Cardiac muscle cell (in vitro differentiated cells and primary cell): ENCODE measurements at regions not wholly inside any gene's neighbourhood (a gene's known extent, or its start where the extent isn't known, plus 50 kb on each side); places are given as distances from the start of the nearest gene placed in this dataset.

Experiments used
- DNase-seq, 2 donors: peaks; one replicate each; pipeline versions ENCODE4 v3.0.0 to v3.0.0-alpha.2; 2010 to 2017; ENCODE audit warnings: low read depth in 1 of 2, low spot score in 1 of 2
- H3K27ac ChIP-seq: fragments of 200-600 bp; sonication (generic); 2 replicates; pipeline ENCODE4 v1.5.1; 2016
- H3K27me3 ChIP-seq: fragments of 200-600 bp; sonication (generic); 2 replicates; pipeline ENCODE4 v1.6.0; 2016; ENCODE audit warnings: control low read depth
- H3K36me3 ChIP-seq: fragments of 200-600 bp; sonication (generic); 2 replicates; pipeline ENCODE4 v1.5.1; 2016; ENCODE audit warnings: control low read depth
- H3K4me1 ChIP-seq: fragments of 200-600 bp; sonication (generic); 2 replicates; pipeline ENCODE4 v1.8.1; 2017; ENCODE audit warnings: low read depth, mild to moderate bottlenecking, mixed run types
- H3K4me3 ChIP-seq: fragments of 200-600 bp; sonication (generic); 2 replicates; pipeline ENCODE4 v1.5.1; 2016; ENCODE audit warnings: mild to moderate bottlenecking
- H3K9me3 ChIP-seq: fragments of 200-600 bp; sonication (generic); 2 replicates; pipeline ENCODE4 v1.5.1; 2017; ENCODE audit warnings: low read depth, mild to moderate bottlenecking, control low read depth
- TF ChIP-seq, protein P1 (sequence below): IDR thresholded peaks from 2 replicates; pipeline ENCODE4 v1.5.1; 2012; ENCODE audit warnings: low read depth, mild to moderate bottlenecking, low read length

DNA sequence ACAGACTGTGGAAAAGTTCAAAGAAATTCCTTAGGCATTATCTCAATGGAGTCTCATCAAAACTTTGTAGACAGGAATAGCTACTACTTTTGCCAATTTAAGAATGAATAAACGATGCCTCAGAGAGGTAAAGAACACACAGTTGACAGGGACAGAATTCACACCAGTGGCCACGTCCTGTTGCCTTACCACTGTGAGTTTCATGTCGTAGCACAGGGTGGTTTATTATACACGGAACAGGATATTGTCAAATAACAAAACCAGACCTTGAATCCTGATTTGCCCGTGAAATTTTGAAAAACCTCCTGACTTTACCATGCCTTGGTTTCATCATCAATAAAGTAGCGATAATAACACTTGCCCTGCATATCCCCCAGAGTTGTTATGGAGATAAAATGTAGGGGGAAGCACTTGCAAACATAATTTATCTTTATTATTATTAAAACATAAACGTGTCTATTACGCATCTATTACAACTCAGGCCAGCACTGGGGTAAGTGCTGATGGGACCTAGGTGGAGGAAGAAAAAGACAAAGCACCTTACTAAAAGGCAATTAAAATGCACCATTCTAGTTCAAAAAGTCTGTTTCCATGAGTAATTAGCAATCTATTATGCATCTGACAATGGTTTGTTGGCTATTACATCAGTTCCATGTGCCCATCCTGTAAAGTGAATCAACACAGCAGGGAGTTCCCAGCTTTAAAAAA is 408.1 kb upstream of the RUNX1 start:
- no peak for DNase-seq
- Histone ChIP-seq H3K4me1 (no peaks in the 10 kb centered on the region), H3K27ac (no peak overlapping the region), H3K4me3 (no peak overlapping the region), H3K9me3 (no peaks in the 10 kb centered on the region), H3K27me3 (no peaks in the 10 kb centered on the region), H3K36me3 (no peaks in the 10 kb centered on the region)
- TF ChIP-seq, protein P1, sequence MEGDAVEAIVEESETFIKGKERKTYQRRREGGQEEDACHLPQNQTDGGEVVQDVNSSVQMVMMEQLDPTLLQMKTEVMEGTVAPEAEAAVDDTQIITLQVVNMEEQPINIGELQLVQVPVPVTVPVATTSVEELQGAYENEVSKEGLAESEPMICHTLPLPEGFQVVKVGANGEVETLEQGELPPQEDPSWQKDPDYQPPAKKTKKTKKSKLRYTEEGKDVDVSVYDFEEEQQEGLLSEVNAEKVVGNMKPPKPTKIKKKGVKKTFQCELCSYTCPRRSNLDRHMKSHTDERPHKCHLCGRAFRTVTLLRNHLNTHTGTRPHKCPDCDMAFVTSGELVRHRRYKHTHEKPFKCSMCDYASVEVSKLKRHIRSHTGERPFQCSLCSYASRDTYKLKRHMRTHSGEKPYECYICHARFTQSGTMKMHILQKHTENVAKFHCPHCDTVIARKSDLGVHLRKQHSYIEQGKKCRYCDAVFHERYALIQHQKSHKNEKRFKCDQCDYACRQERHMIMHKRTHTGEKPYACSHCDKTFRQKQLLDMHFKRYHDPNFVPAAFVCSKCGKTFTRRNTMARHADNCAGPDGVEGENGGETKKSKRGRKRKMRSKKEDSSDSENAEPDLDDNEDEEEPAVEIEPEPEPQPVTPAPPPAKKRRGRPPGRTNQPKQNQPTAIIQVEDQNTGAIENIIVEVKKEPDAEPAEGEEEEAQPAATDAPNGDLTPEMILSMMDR = no peak

DNA sequence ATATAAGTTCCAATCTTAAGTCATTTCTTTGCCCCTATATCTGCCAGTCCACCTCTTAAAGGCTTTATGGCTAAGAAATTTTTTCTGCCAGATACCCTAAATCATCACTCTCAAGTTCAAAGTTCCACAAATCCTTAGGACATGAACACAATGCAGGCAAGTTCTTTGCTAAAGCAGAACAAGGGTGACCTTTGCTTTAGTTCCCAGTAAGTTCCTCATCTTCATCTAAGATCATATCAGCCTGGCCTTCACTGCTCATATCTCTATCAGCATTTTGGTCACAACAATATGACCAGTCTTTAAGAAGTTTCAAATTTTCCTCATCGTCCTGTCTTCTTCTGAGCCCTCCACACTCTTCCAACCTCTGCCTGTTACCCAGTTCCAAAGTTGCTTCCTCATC is 402.2 kb upstream of the RUNX1 start:
- Histone ChIP-seq H3K27me3 (no peaks in the 10 kb centered on the region), H3K4me1 (no peaks in the 10 kb centered on the region)
- no peak for DNase-seq

DNA sequence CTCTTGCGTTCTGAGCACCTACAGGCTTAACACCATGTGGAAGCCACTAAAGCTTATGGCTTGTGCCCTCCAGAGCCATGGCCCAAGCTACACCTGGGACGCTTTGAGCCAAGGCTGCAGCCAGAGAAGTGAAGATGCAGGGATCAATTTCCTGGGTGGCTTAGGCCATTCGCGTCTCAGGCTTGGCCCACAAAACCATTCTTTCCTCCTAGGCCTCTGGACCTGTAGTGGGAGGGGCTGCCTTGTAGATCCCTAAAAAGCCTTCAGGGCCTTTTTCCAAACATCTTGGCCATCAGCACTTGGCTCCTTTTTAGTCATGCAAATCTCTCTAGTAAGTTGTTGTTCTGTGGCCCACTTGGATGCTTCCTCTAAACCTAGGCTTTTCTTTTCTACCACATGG is 401.7 kb upstream of the RUNX1 start:
- TF ChIP-seq, protein P1 = no peak
- Histone ChIP-seq H3K27me3 (no peaks in the 10 kb centered on the region), H3K4me3 (no peak overlapping the region), H3K36me3 (no peaks in the 10 kb centered on the region), H3K27ac (no peak overlapping the region), H3K4me1 (no peaks in the 10 kb centered on the region), H3K9me3 (no peaks in the 10 kb centered on the region)
- no peak for DNase-seq

More for the DNA sequence above, 402.2 kb upstream of the RUNX1 start:
- Histone ChIP-seq H3K9me3 (no peaks in the 10 kb centered on the region), H3K36me3 (no peaks in the 10 kb centered on the region), H3K27ac (no peak overlapping the region), H3K4me3 (no peak overlapping the region)
- TF ChIP-seq, protein P1 = no peak

DNA sequence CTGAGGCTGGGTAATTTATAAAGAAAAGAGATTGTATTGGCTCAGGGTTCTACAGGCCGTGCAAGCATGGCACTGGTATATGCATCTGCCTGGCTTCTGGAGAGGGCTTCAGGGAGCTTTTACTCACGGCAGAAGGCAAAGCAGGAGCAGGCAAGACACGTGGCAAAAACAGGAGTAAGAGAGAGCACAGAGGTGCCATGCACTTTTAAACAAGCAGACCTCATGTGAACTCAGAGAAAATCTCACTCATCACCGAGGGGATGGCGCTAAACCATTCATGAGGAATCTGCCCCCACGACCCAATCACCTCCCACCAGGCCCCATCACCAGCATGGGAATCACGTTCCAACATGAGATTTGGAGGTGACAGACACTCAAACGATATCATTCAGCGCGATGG is 400.7 kb upstream of the RUNX1 start:
- Histone ChIP-seq H3K36me3 (no peaks in the 10 kb centered on the region), H3K27me3 (peaks cover 4% of the 10 kb centered on the region), H3K4me1 (no peaks in the 10 kb centered on the region), H3K27ac (no peak overlapping the region), H3K4me3 (no peak overlapping the region), H3K9me3 (no peaks in the 10 kb centered on the region)
- TF ChIP-seq, protein P1 = no peak
- DNase-seq = no peak

DNA sequence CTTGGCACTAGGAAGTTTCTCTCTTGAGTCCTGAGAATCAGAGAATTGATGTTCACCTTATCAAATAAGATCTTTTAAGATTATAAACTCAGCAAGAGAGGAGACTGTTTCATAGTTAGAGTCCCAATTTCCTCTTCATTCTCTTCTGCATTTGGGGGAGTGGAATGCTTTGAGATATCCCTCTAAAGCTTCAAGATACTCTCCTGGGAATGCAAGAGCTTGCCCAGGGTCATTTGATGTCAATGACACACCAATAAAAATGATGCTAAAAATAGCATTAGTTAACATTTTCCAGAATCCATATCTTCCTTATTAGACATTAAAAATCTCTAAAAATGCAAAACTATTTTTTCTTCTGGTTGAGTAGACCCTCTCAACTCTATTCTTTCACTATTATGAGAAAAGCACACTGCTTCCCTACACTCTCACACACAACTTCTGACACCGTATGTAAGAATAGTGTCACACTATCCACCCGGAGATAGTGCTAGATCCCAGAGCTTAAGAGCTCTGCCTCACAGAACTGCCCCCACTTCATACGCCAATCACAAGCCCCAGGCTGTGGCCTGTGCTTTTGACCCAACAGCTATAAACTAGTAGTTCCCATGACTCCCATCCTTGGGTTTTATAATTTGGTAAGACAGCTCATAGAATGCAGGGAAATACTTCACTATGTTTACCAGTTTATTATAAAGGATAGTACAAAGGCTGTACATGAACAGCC is 399.9 kb upstream of the RUNX1 start:
- TF ChIP-seq, protein P1 = no peak
- H3K4me1 ChIP-seq = no peaks in the 10 kb centered on the region
- no peak overlapping the region for H3K27ac ChIP-seq

More for the DNA sequence above, 399.9 kb upstream of the RUNX1 start:
- Histone ChIP-seq H3K9me3 (no peaks in the 10 kb centered on the region), H3K27me3 (peaks cover 10% of the 10 kb centered on the region), H3K36me3 (no peaks in the 10 kb centered on the region), H3K4me3 (no peak overlapping the region)
- DNase-seq = peak in 1 of 2 donors; percentile 18
